HCT116 (cell line): ENCODE measurements at regions not wholly inside any gene's neighbourhood (a gene's known extent, or its start where the extent isn't known, plus 50 kb on each side); places are given as distances from the start of the nearest gene placed in this dataset.

Experiments used
- ATAC-seq: fragments of 200-7000 bp; cut with Tn5 transposase; 2 replicates; pipeline ENCODE4 v1.9.1; 2020; ENCODE audit warnings: mild to moderate bottlenecking, moderate library complexity
- BruUV-seq: library from RNA; stranded (reverse); fragments of 400-500 nt; replicated peaks from 2 replicates; lab custom pipeline; 2021; lab: Mats Ljungman, UMichigan
- CTCF ChIA-PET: fragments of 300-600 bp; sonication (Branson Sonifier 250); formaldehyde crosslinking; loops from one replicate; lab custom pipeline; 2021; ENCODE audit warnings: antibody characterized with exemption; lab: Charles Lee
- POLR2A ChIA-PET: fragments of 300-600, 350-600 bp; sonication (Branson Sonifier 250); formaldehyde crosslinking; loops from one replicate; lab custom pipeline; 2021; ENCODE audit warnings: antibody characterized with exemption; lab: Charles Lee
- RAD21 ChIA-PET, 2 experiments: fragments of 300-600 bp; sonication (Branson Sonifier 250); formaldehyde crosslinking; loops; one replicate each; lab custom pipeline; 2023; ENCODE audit warnings: low total read pairs in 2 of 2; ENCODE audit not compliant: uncharacterized antibody in 2 of 2, unreplicated experiment in 2 of 2, low non-redundant PET in 1 of 2; lab: Charles Lee
- DNase-seq: peaks from one replicate; pipeline ENCODE4 v3.0.0-alpha.2; 2010; ENCODE audit warnings: low read depth, low spot score
- H2AFZ ChIP-seq: fragments of 200-600 bp; shearing (Covaris generic), sonication (generic); 2 replicates; pipeline ENCODE4 v1.6.1; 2017; ENCODE audit warnings: low read depth, mixed run types, mixed read lengths, antibody characterized with exemption, low read length; ENCODE audit not compliant: poor library complexity, severe bottlenecking
- H3K27ac ChIP-seq: 2 replicates; pipeline ENCODE4 v1.5.1; 2012; ENCODE audit warnings: low read depth, low read length
- H3K27me3 ChIP-seq: fragments of 200-600 bp; sonication (generic); 2 replicates; pipeline ENCODE4 v1.6.1; 2016; ENCODE audit warnings: mixed run types, low read length, mixed read lengths; ENCODE audit not compliant: insufficient read depth
- H3K36me3 ChIP-seq, 2 experiments: fragments of 200-500 bp in 1 of 2; fragments of 200-600 bp in 1 of 2; sonication (Bioruptor generic) in 1 of 2; sonication (generic) in 1 of 2; 2 replicates each; pipeline versions ENCODE4 v1.5.1 to v1.6.1; 2014 to 2016; ENCODE audit warnings: low read length in 2 of 2, inconsistent platforms in 1 of 2, mixed read lengths in 1 of 2, mixed run types in 1 of 2; ENCODE audit not compliant: insufficient read depth in 2 of 2, control insufficient read depth in 1 of 2
- H3K4me1 ChIP-seq, 2 experiments: fragments of 200-600 bp in 1 of 2; sonication (generic) in 1 of 2; 2 replicates each; pipeline versions ENCODE4 v1.5.1 to v1.6.1; 2012 to 2017; ENCODE audit warnings: low read length in 2 of 2, inconsistent platforms in 1 of 2, mild to moderate bottlenecking in 1 of 2, mixed read lengths in 1 of 2, mixed run types in 1 of 2, moderate library complexity in 1 of 2; ENCODE audit not compliant: insufficient read depth in 2 of 2, control insufficient read depth in 1 of 2
- H3K4me2 ChIP-seq: fragments of 200-600 bp; sonication (generic); 2 replicates; pipeline ENCODE4 v1.6.1; 2017; ENCODE audit warnings: mixed run types, low read length, mixed read lengths
- H3K4me3 ChIP-seq, 2 experiments: fragments of 200-600 bp in 1 of 2; sonication (generic) in 1 of 2; replicated peaks in 1 of 2; 2 replicates each; pipeline ENCODE4 v1.5.1; 2011 to 2016; ENCODE audit warnings: low read length in 2 of 2, control low read depth in 1 of 2, low read depth in 1 of 2, mild to moderate bottlenecking in 1 of 2, mixed read lengths in 1 of 2, mixed run types in 1 of 2
- H3K79me2 ChIP-seq: fragments of 200-600 bp; sonication (generic); 2 replicates; pipeline ENCODE4 v1.6.1; 2017; ENCODE audit warnings: mild to moderate bottlenecking, mixed run types, low read length, moderate library complexity, mixed read lengths; ENCODE audit not compliant: insufficient read depth
- H3K9ac ChIP-seq: fragments of 200-600 bp; sonication (generic); 2 replicates; pipeline ENCODE4 v1.6.1; 2016; ENCODE audit warnings: low read length, mixed read lengths
- H3K9me2 ChIP-seq: fragments of 200-600 bp; sonication (generic), shearing (Covaris generic); 2 replicates; pipeline ENCODE4 v1.6.1; 2017; ENCODE audit warnings: mixed run types, mild to moderate bottlenecking, moderate library complexity; ENCODE audit not compliant: insufficient read depth
- H3K9me3 ChIP-seq, 2 experiments: fragments of 200-500 bp in 1 of 2; fragments of 200-600 bp in 1 of 2; sonication (Bioruptor generic) in 1 of 2; sonication (generic) in 1 of 2; 2 replicates each; pipeline ENCODE4 v1.6.1; 2014 to 2017; ENCODE audit warnings: low read length in 2 of 2, mixed read lengths in 2 of 2, inconsistent platforms in 1 of 2, low read depth in 1 of 2, mild to moderate bottlenecking in 1 of 2, mixed run types in 1 of 2, moderate library complexity in 1 of 2; ENCODE audit not compliant: control insufficient read depth in 1 of 2, insufficient read depth in 1 of 2
- H4K20me1 ChIP-seq: fragments of 200-600 bp; sonication (generic), shearing (Covaris generic); 2 replicates; pipeline ENCODE4 v1.6.1; 2017; ENCODE audit warnings: mixed run types, mild to moderate bottlenecking, moderate library complexity; ENCODE audit not compliant: insufficient read depth
- ATF3 ChIP-seq: IDR thresholded peaks from 2 replicates; pipeline ENCODE4 v1.6.1; 2012
- CBX3 ChIP-seq: IDR thresholded peaks from 2 replicates; pipeline ENCODE4 v1.6.1; 2012; ENCODE audit warnings: low read depth
- CEBPB ChIP-seq: IDR thresholded peaks from 2 replicates; pipeline ENCODE4 v1.6.1; 2012; ENCODE audit warnings: low read depth
- EGR1 ChIP-seq: IDR thresholded peaks from 2 replicates; pipeline ENCODE4 v1.6.1; 2012; ENCODE audit warnings: low read depth
- ELF1 ChIP-seq: IDR thresholded peaks from 2 replicates; pipeline ENCODE4 v1.6.1; 2012; ENCODE audit warnings: low read depth, borderline replicate concordance
- EZH2 ChIP-seq: fragments of 200-600 bp; sonication (generic); IDR thresholded peaks from 2 replicates; pipeline ENCODE4 v1.6.1; 2017; ENCODE audit warnings: antibody characterized with exemption, mixed run types
- EZH2phosphoT487 ChIP-seq: fragments of 200-600 bp; IDR thresholded peaks from 2 replicates; pipeline ENCODE4 v1.6.1; 2018; ENCODE audit warnings: antibody characterized with exemption, borderline replicate concordance
- FOSL1 ChIP-seq: IDR thresholded peaks from 2 replicates; pipeline ENCODE4 v1.6.1; 2012; ENCODE audit warnings: low read depth
- JUND ChIP-seq: IDR thresholded peaks from 2 replicates; pipeline ENCODE4 v1.6.1; 2012
- MAX ChIP-seq: IDR thresholded peaks from 2 replicates; pipeline ENCODE4 v1.6.1; 2012
- POLR2A ChIP-seq: IDR thresholded peaks from 2 replicates; pipeline ENCODE4 v1.7.0; 2011; ENCODE audit warnings: borderline replicate concordance; ENCODE audit not compliant: insufficient read depth, insufficient read length; ENCODE audit errors: extremely low read depth
- RAD21 ChIP-seq: IDR thresholded peaks from 2 replicates; pipeline ENCODE4 v1.6.1; 2012; ENCODE audit warnings: low read depth, mild to moderate bottlenecking
- REST ChIP-seq: IDR thresholded peaks from 2 replicates; pipeline ENCODE4 v1.6.1; 2012; ENCODE audit warnings: low read depth
- SIN3A ChIP-seq: IDR thresholded peaks from 2 replicates; pipeline ENCODE4 v1.6.1; 2012; ENCODE audit warnings: low read depth
- SRF ChIP-seq: IDR thresholded peaks from 2 replicates; pipeline ENCODE4 v1.6.1; 2012; ENCODE audit warnings: low read depth
- TCF7L2 ChIP-seq: IDR thresholded peaks from 2 replicates; pipeline ENCODE4 v1.7.0; 2011; ENCODE audit warnings: borderline replicate concordance, inconsistent platforms; ENCODE audit not compliant: insufficient read depth, insufficient read length; ENCODE audit errors: extremely low read depth
- intact Hi-C: fragments of 100-400 bp; cut with micrococcal nuclease; formaldehyde crosslinking; loops from 2 replicates; pipeline ENCODE4 v1.10.0; 2022

- TF ChIP-seq REST (no peak), FOSL1 (no peak), SRF (no peak), MAX (no peak), CEBPB (no peak), ATF3 (no peak)
These were observed 123.2 kb upstream of the STMND1 start (continued) for GRCh38 chr6:16978686-16979085.

GRCh38 chr6:16976385-16977183 lies 125.3 kb upstream of the STMND1 start:
- no peaks in the 10 kb centered on the region for H3K79me2 ChIP-seq
- TF ChIP-seq EZH2phosphoT487 (no peak), REST (no peak), RAD21 (no peak), TCF7L2 (no peak), CEBPB (no peak), POLR2A (no peak), CBX3 (no peak), JUND (no peak), ELF1 (no peak), FOSL1 (no peak), EZH2 (no peak), EGR1 (no peak), SIN3A (no peak)
- H3K27me3 ChIP-seq, result peaks cover 19% of the 10 kb centered on the region
- no peak overlapping the region for H3K4me2 ChIP-seq
- H2AFZ ChIP-seq, result no peak overlapping the region
- ATAC-seq, result no peak
- H3K4me1 ChIP-seq, result no peaks in the 10 kb centered on the region
- no TSS peak for BruUV-seq
- intact Hi-C loops, result no loop called here
- H3K4me3 ChIP-seq, result no peak overlapping the region
- RAD21 ChIA-PET, result no interaction called here
- H3K9ac ChIP-seq, result no peak overlapping the region
- H4K20me1 ChIP-seq, result no peaks in the 10 kb centered on the region
- POLR2A ChIA-PET, result no interaction called here
- CTCF ChIA-PET, result no interaction called here
- no peaks in the 10 kb centered on the region for H3K9me3 ChIP-seq
- DNase-seq, result no peak
- no peaks in the 10 kb centered on the region for H3K36me3 ChIP-seq
- H3K27ac ChIP-seq, result no peak overlapping the region
- H3K9me2 ChIP-seq, result no peaks in the 10 kb centered on the region
